WI38 (cell line): ENCODE measurements at regions not wholly inside any gene's neighbourhood (a gene's known extent, or its start where the extent isn't known, plus 50 kb on each side); places are given as distances from the start of the nearest gene placed in this dataset.

Experiments
- H3K4me3 ChIP-seq: 2 replicates; pipeline ENCODE4 v1.5.1; 2011; ENCODE audit warnings: low read depth, mild to moderate bottlenecking, control low read depth, low read length
- CTCF ChIP-seq: IDR thresholded peaks from 2 replicates; pipeline ENCODE4 v1.5.1; 2012; ENCODE audit warnings: low read depth, mild to moderate bottlenecking, control low read depth, low read length

DNA sequence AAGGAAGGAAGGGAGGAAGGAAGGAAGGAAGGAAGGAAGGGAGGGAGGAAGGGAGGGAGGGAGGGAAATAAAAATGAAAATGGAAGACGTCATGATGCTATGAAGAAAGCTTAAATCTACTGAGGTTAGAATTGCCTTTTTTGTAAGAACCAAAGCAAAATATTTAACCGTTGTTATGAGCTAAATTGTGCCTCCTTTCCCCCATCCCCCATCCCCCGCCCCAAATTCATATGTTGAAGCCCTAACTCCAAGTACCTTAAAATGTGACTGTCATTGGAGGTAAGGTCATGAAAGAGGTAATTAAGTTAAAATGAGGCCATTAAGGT, 80.1 kb upstream of the CXADR start:
- no peak for TF ChIP-seq CTCF
- no peak overlapping the region for H3K4me3 ChIP-seq

DNA sequence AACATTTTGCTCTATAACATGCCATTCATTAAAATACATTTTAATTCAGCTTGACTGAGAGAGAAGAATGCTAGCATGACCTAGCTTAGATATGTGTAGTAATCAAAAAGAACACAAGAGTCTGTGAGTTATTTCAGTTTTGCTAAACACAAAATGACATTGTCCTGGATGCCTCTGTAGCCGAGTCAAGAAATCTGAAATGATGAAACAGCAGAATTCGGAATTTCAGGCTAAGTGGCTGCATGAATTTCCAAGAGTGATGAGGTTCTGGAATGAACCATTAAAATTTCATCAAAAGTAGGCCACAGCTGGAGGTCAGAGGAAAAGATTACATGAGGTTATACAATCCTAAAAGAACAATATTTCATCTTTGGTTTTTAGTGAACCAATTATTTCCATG, 79.1 kb upstream of the CXADR start:
- H3K4me3 ChIP-seq = no peak overlapping the region
- TF ChIP-seq CTCF = no peak

DNA sequence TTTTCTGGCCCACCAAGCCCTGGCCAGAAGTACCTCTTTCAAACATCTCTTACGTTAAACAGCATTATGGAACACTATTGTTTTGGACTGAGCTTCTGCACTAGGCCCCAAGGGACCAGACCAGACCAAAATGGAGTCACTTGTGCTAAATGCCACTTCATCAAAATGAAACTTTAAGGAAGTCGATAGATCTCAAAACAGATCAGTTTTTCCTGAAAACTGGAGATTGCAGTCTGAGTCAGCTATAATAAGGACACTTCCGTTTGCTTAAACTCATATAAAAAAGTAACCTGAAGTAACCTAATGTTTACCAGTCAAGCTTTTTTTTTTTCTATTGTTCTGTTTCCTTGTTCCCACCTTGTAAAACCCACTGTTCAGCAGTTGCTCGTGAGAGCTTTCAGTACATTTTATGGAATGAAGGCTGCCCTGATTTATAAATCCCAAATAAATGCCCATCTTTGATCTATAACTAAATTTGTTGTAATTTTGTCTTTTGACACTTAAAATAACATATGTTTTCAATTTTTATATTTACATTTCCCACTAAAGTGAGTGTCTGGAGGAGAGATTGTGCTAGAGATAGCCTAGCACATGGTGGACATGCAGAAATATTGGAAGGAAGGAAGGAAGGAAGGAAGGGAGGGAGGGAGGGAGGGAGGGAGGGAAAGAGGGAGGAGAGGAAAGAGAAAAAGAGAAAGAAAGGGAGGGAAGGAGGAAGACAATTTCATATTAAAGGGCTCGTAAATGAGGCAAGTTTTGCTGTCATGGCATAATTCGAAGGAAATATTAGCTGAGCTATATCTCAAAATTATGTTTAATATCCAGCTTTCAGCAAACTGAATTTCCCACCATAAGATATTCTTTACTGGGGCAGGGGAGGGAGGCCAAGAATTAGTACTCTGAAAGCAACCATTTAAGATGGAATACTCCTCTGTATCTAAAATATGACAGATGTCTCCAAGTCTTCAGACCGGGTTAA, 77.0 kb upstream of the CXADR start:
- no peak for TF ChIP-seq CTCF
- no peak overlapping the region for H3K4me3 ChIP-seq

DNA sequence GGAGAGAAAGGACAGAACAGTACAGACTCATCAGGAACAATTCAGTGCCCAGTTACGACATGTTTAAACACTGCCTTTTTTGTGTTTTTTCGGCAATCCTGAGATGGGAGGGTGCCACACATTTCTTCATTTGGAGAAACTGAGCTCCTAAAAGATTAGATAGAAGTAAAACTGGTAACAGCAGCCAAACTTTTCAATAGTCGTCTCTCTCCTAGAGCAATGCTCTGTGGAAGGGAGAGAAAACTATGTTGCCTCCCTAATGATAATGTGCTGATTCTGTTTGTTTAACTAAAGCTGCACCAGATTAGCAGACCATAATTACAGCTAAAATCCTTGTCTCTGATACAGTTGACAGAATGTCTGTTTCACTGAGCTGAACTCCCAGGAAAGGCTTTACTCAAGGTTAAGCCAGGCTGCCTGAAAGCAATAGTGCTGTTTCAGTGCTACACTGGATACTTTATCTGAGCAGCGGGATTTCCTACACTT, 76.2 kb upstream of the CXADR start:
- TF ChIP-seq CTCF = no peak

DNA sequence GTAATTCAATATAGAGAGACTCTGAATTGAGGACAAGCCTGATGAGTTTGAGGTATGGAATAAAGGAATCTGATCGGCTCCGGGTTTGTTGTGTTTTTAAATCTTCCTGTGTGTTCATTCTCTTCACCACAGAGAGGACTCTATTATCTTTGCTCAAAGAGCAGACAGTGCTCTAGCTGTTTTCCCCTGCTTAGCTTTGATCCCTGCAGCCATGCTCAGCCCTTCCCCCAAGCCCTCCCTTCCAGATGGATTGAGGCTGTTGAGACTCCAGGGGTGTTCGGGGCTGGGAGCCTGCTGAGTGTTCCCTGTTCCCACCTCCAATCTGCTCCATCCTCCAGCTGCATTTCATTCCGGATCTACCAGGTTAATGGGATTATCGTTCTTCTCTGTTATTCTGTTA, 74.2 kb upstream of the CXADR start:
- no peak for TF ChIP-seq CTCF
- H3K4me3 ChIP-seq = no peak overlapping the region

More for the DNA sequence above, 76.2 kb upstream of the CXADR start:
- H3K4me3 ChIP-seq = no peak overlapping the region

GRCh38 chr21:17440969-17441368, 71.9 kb upstream of the CXADR start:
- no peak overlapping the region for H3K4me3 ChIP-seq
- TF ChIP-seq CTCF = no peak

- TF ChIP-seq CTCF = no peak
Measured at GRCh38 chr21:17441370-17441769, 71.5 kb upstream of the CXADR start.

More at GRCh38 chr21:17441370-17441769, 71.5 kb upstream of the CXADR start:
- H3K4me3 ChIP-seq = no peak overlapping the region
